A204.1 (cell line): ENCODE measurements at regions not wholly inside any gene's neighbourhood (a gene's known extent, or its start where the extent isn't known, plus 50 kb on each side); places are given as distances from the start of the nearest gene placed in this dataset.
"Not testable (repeated sequence)": the region's sequence is repeated elsewhere in the genome, so short reads cannot be mapped to it uniquely, and the experiment has no call there.

Experiments used
- FAIRE-seq: peaks from 2 replicates; lab custom pipeline; 2012; peaks lifted over from hg19 to GRCh38; lab: Jason Lieb, UNC

DNA sequence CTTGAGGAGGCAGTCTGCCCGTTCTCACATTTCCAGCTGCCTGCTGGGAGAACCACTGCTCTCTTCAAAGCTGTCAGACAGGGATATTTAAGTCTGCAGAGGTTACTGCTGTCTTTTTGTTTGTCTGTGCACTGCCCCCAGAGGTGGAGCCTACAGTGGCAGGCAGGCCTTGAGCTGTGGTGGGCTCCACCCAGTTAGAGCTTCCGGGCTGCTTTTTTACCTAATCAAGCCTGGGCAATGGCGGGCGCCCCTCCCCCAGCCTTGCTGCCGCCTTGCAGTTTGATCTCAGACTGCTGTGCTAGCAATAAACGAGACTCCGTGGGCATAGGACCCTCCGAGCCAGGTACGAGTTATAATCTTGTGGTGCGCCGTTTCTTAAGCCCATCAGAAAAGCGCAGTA lies 414.6 kb upstream of the GRIN3A start:
- not testable (repeated sequence) for FAIRE-seq

- FAIRE-seq = no peak
Observed at GRCh38 chr9:102135768-102136167, 397.3 kb upstream of the GRIN3A start.

DNA sequence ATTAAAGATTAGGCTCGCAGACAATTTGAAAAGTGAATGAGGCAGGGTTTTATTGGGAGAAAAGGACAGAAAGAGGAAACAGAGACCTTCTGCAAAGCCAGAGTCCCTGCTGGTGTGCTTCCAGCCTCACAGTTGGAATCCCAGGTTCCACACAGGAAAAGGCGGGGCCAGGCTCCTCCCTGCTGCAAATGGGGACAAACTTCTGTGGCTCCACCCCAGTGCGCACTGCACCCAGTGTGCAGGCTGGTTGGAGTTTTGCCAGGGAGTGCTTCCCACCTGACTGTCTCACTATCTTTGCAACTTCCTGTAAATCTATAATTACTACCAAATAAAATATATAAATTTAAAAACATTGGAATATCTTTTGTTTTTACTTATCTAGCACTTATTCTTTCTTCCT lies 386.0 kb upstream of the GRIN3A start:
- no peak for FAIRE-seq

DNA sequence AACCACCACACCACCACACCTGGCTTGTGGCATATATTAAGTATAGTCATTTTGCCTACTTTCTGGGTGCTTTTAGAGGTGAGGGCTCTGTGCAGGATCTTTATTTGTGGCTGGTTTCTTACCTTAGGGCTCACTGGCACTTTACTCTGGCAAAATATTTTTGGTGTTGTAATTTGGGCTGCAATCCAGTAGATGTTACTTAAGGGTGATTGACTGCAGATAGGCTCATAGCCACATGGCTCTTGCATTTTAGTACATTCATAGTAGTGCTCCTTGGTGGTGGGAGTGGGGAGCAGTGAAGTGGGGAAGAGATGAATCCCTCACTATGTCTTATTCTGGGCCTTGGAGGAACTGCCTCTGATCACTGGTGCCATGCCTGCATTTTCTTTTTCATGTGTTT lies 376.1 kb upstream of the GRIN3A start:
- no peak for FAIRE-seq

- no peak for FAIRE-seq
Observed at GRCh38 chr9:102113191-102113590, 374.7 kb upstream of the GRIN3A start.

GRCh38 chr9:102106439-102106838 lies 368.0 kb upstream of the GRIN3A start:
- FAIRE-seq = no peak

DNA sequence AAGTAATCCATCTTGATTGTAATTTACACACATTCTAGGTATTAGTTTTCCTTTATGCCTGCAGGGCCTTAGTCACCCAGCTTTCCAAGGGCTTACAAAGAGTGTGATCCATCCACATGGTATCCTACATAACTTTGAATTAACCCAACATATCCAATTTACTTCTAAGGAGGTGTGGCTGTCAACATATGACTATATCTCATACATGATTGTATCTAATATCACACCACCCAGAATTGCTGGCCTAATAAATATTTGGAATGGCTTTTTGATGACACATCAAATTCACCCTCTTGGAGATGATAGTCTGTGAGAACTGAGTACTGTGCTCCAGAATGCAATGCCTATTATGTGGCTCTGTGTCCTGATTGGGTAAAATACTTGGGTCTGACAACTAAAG lies 363.3 kb upstream of the GRIN3A start:
- FAIRE-seq = no peak

GRCh38 chr9:102087141-102087540 lies 348.7 kb upstream of the GRIN3A start:
- no peak for FAIRE-seq

DNA sequence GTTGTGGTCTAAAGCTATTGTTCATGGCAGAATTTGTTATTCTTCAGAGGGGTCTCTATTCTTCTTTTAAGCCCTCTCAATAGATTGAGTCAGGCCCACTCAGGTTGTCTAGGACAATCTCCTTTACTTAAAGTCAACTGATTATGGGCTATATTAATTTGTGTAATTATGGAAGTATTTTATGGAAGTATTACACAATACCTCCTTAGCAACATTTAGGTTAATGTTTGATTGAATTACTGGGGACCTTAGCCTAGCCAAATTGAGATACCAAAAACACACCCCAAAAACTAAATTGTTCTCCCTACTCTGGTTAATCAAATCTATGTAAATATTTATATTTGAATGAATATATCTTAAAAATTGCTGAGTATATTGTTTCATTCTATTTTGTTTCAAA lies 347.1 kb upstream of the GRIN3A start:
- FAIRE-seq = no peak

DNA sequence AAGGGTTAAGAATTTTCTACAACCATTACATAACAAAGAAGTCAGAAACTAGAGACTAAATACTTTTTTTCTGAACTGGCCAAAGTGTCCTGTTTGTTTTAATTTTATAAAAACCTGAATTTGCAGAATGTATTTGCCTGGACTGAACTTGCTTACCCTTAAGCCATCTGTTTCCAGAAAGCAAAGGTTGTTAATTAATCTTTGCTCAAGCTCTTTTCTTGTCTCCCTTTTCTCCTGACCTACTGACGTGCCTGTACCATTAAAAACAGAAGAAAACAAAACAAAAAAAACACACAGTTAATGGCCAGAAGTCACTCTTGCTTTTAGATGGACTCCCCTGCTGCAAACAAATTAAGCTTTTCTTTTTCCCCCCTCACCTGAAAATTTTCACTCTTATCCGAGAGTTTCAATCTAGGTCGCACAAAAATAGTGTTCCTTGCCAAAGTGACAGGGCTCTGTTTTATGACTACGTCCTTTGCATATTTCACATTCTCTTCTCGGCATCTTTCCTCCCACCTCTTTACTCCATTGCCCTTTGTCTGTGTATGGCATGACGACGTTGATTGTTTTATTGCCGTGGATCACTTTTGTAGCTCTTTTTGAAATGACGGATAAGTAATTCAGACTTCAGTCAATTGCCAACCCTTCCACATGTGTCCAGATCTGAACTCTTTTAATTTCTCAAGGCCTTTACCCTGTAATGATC lies 333.8 kb upstream of the GRIN3A start:
- no peak for FAIRE-seq

DNA sequence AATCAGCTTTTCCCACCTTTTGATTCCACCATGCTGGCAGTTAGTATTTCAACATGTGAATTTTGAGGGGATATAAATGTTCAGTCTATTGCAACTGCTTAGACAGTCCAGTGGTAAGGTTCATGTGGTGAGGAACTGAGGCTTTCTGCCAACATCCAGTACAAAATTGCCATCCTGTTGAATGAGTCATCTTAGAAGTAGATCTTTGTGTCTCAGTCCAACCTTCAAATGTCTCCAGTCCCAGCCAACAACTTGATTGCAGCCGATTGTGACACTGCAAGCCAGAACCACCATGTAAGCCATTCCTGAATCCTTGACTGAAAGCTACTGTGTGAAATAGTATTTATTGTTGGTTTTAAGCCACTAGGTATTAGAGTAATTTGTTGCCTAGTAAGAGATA lies 331.5 kb upstream of the GRIN3A start:
- FAIRE-seq = no peak

DNA sequence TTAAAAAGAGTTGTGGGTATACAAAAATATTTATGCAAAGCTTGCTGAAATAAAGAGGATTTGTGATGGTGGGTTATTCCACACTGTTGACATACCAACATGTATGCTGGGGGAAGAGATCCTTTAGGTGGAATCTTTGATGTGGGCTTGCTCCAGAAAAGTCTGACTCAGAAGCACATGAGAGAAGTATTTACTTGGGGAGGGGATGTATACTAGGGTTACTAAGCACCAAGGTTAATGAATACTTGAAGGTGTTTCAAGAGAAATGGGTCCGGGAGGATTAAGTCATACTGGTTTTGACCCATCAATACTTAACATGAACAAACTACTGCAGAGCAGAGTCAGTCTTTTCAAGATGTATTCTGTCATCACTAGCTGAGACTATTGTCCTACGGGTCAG lies 316.4 kb upstream of the GRIN3A start:
- FAIRE-seq = no peak

DNA sequence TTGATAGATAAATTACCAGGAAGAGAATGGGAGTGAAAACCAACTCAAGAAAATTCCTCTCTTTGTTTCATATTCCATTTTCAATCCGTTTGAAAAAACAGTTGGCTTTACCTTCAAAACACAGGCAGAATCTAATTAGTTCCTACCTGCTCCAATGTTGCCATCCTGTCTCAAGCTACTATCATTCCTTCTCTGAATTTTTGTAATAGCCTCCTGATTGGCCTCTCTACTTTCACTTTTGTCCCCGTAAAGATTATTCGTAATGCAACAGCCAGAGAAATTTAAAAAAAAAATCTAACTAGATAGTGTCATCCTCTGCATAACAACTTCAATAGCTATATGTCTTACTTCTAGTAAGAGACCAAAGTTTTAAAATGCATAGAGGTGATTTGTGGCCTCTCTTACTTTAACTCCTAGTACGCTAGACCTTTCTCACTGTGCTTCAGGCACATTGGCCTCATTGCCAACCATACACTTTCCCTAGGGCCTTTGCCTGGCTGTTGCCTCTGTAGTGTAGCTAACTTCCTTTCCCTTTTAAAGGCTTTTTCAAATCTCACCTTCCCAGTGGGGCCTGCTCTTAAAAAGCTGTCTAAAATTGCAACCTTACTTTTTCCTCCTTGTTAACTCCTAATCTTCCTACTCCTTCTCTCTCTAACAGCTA lies 311.3 kb upstream of the GRIN3A start:
- FAIRE-seq = no peak

GRCh38 chr9:102047549-102047948 lies 309.1 kb upstream of the GRIN3A start:
- FAIRE-seq = no peak

GRCh38 chr9:102044133-102044532 lies 305.7 kb upstream of the GRIN3A start:
- FAIRE-seq = peak; percentile 57

- no peak for FAIRE-seq
Observed at GRCh38 chr9:102038006-102038405, 299.6 kb upstream of the GRIN3A start.

- peak; percentile 9 for FAIRE-seq
Observed at GRCh38 chr9:102035929-102036328, 297.5 kb upstream of the GRIN3A start.

DNA sequence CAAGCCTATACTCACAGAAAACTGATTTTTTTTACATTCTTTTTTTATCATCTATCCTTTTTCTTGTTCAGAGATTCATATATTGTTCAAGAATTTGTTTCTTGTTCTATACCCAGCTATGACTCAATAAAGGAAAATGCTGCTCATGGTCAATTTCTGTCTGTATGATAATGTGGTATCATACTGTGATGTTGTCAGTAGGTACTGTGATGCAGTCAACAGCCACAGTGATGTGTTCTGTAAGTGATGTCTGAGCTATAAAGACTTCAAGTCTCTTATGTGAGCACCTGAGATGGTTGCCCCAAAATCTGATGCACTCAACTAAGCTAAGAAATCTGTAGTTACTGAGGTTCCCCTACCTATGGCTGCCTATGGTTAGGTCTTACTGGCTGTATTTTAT lies 294.2 kb upstream of the GRIN3A start:
- FAIRE-seq = no peak

- no peak for FAIRE-seq
Observed at GRCh38 chr9:102000956-102001355, 262.5 kb upstream of the GRIN3A start.

DNA sequence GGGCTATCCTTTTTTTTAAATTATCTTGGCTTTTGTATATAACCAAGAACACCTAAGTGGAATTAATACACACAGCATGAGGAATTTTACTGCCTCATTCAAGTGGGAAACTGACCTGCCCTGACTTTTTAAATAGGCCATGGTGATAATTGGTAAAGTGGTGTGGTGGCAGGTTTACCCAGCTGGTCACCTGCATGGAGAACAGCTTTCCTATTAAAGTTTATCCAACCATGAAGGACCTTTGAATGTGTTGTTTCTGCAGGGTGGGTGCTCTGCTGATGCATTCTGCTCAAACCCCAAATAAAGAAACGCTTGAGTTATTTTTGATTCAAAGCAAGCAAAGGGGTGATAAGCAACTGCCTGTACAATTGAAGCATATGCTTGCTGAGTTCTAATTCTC lies 261.0 kb upstream of the GRIN3A start:
- no peak for FAIRE-seq

GRCh38 chr9:101995231-101995630 lies 256.8 kb upstream of the GRIN3A start:
- FAIRE-seq = no peak

DNA sequence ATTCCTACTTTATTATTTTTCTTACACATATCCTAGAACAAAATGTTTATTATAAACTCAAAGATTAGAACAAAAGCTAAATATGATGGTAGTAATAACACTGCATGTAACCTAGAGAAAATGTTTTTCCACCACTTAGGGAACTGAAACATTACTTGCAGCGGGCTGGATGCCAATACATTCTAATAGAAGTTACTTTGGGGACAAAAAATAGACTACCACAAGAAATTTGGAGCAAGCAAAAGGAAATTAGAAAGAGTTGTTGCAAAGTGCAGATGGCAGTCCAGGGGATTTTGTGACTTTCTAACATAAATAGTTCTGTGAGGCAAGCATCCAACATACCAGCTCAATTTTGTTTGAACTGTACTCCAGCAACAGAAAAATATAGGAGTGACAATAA lies 255.3 kb upstream of the GRIN3A start:
- FAIRE-seq = no peak

- no peak for FAIRE-seq
Observed at GRCh38 chr9:101991926-101992325, 253.5 kb upstream of the GRIN3A start.

- FAIRE-seq = peak; percentile 99
Observed at GRCh38 chr9:101977614-101978210, 239.3 kb upstream of the GRIN3A start.
